Pancreas (tissue), 10 donors: ENCODE measurements at regions not wholly inside any gene's neighbourhood (a gene's known extent, or its start where the extent isn't known, plus 50 kb on each side); places are given as distances from the start of the nearest gene placed in this dataset.
"Not testable (repeated sequence)": the region's sequence is repeated elsewhere in the genome, so short reads cannot be mapped to it uniquely, and the experiment has no call there.

Source experiments
- ATAC-seq, 4 donors: fragments of 200-7000 bp; cut with Tn5 transposase; one replicate each; pipeline versions ENCODE4 v1.8.0 to v1.9.1; 2020; ENCODE audit warnings: mild to moderate bottlenecking in 4 of 4, moderate library complexity in 4 of 4
- DNase-seq, 6 donors: peaks; one replicate each; pipeline ENCODE4 v3.0.0-alpha.2; 2020
- FAIRE-seq: peaks from 2 replicates; lab custom pipeline; 2012; peaks lifted over from hg19 to GRCh38; lab: Jason Lieb, UNC
- H3K27ac ChIP-seq, 4 donors: fragments of 200-600 bp; sonication (generic); 1 replicate in 3 of 4; 2 replicates in 1 of 4; pipeline versions ENCODE4 v1.5.0 to v1.8.0; 2020
- H3K27me3 ChIP-seq, 4 donors: fragments of 200-600 bp; one replicate each; pipeline ENCODE4 v1.8.0; 2021
- H3K36me3 ChIP-seq, 3 donors: fragments of 200-600 bp; sonication (generic) in 1 of 3; one replicate each; pipeline versions ENCODE4 v1.5.0 to v1.8.0; 2020 to 2021
- H3K4me1 ChIP-seq, 3 donors: fragments of 200-600 bp; one replicate each; pipeline ENCODE4 v1.8.0; 2021
- H3K4me3 ChIP-seq, 4 donors: fragments of 200-600 bp; sonication (generic) in 2 of 4; one replicate each; pipeline versions ENCODE4 v1.5.0 to v1.8.0; 2020 to 2021
- H3K9me3 ChIP-seq, 4 donors: fragments of 200-600 bp; one replicate each; pipeline ENCODE4 v1.8.0; 2021
- WGBS, 2 donors: extraction: QIAGEN DNeasy Blood & Tissue Kit; methylation state at CpG; one replicate each; pipeline ENCODE4 v1.1.7; 2013; 5-methylcytosine and 5-hydroxymethylcytosine counted together
- intact Hi-C, 3 donors: fragments of 100-400 bp; cut with DNase I; formaldehyde crosslinking; loops; one replicate each; pipeline versions ENCODE4 v1.11.1 to v1.14.2; 2022
- TF ChIP-seq, protein P1 (sequence below), 4 donors: fragments of 200-600 bp; sonication (generic) in 3 of 4; IDR thresholded peaks; one replicate each; pipeline versions ENCODE4 v1.5.0 to v1.8.0; 2021; ENCODE audit warnings: antibody characterized with exemption in 4 of 4
- donor health status: healthy with polysubstance abuse.
- donor health status: DM: no; HTN: no; CAD: no; lungs with moderate emphysema.
- donor health status: DM: no; HTN: no; CAD: no.
- donor health status: control.
- donor health status: control.
- donor health status: Bipolar disorder and iron deficiency.
- donor health status: DM: yes; HTN: yes; CAD: no.
- donor health status: DM: no; HTN: no; CAD: no.
- donor health status: DM: no; HTN: no; CAD: no.
- donor health status: DM: yes; HTN: yes; CAD: no.

DNA sequence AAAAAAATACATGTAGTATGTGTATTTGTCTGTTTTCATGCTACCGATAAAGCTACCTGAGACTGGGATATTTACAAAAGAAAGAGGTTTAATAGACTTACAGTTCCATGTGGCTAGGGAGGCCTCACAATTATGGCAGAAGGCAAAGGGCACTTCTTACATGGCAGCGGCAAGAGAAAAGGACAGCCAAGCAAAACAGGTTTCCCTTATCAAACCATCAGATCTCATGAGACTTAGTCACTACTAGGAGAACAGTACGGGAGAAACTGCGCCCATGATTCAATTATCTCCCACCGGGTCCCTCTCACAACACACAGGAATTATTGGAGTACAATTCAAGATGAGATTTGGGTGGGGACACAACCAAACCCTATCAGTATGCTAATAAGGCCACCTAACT, 137.0 kb upstream of the ELOVL6 start:
- no peak for ATAC-seq
- WGBS, 2 donors: 85 to 87% methylated on average over 5 of the region's 5 CpGs

DNA sequence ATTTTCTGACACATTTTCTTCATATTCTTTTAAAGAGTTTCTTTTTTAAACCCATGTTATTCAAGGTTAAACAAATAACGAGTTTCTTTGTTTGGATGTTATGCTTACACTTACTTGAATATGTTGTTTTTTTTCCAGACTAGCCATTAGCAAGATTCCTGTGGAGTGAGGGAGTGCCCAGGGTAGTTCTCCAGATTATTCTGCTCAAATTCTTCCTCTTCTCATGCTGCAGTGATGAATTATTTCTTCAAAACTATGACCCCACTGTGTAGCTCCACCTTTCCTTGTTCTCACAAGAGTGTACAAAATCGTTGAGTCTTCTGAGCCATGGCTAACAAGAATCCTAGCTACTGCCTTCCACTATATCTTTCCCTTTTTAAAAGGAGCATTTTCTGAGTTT, 134.1 kb upstream of the ELOVL6 start:
- no peak for DNase-seq
- no peak for FAIRE-seq
- WGBS, 2 donors: 32 to 47% methylated on average over 2 of the region's 2 CpGs
- Histone ChIP-seq H3K27me3 (no peaks in the 10 kb centered on the region), H3K36me3 (no peaks in the 10 kb centered on the region), H3K4me3 (no peak overlapping the region), H3K9me3 (no peaks in the 10 kb centered on the region), H3K4me1 (no peaks in the 10 kb centered on the region), H3K27ac (no peak overlapping the region)
- no peak for ATAC-seq
- TF ChIP-seq, protein P1, sequence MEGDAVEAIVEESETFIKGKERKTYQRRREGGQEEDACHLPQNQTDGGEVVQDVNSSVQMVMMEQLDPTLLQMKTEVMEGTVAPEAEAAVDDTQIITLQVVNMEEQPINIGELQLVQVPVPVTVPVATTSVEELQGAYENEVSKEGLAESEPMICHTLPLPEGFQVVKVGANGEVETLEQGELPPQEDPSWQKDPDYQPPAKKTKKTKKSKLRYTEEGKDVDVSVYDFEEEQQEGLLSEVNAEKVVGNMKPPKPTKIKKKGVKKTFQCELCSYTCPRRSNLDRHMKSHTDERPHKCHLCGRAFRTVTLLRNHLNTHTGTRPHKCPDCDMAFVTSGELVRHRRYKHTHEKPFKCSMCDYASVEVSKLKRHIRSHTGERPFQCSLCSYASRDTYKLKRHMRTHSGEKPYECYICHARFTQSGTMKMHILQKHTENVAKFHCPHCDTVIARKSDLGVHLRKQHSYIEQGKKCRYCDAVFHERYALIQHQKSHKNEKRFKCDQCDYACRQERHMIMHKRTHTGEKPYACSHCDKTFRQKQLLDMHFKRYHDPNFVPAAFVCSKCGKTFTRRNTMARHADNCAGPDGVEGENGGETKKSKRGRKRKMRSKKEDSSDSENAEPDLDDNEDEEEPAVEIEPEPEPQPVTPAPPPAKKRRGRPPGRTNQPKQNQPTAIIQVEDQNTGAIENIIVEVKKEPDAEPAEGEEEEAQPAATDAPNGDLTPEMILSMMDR (IDR thresholded peaks at IDR 0.05): no peak
- intact Hi-C loops: no loop called here

More for the DNA sequence above, 137.0 kb upstream of the ELOVL6 start:
- Histone ChIP-seq H3K4me3 (no peak overlapping the region), H3K4me1 (no peaks in the 10 kb centered on the region), H3K27ac (no peak overlapping the region), H3K9me3 (no peaks in the 10 kb centered on the region), H3K36me3 (no peaks in the 10 kb centered on the region), H3K27me3 (peaks cover 0 to 5% (median 0%) of the 10 kb centered on the region in 4 donors)
- intact Hi-C loops: no loop called here
- TF ChIP-seq, protein P1 (IDR thresholded peaks at IDR 0.05): no peak
- DNase-seq: no peak
- no peak for FAIRE-seq

DNA sequence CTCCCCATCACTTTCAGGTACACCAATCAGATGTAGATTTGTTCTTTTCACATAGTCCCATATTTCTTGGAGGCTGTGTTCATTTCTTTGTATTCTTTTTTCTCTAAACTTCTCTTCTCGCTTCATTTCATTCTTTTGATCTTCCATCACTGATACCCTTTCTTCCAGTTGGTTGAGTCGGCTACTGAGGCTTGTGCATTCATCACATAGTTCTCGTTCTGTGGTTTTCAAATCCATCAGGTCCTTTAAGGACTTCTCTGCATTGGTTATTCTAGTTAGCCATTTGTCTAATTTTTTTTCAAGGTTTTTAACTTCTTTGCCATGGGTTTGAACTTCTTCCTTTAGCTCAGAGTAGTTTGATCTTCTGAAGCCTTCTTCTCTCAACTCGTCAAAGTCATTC, 128.0 kb upstream of the ELOVL6 start:
- FAIRE-seq: not testable (repeated sequence)

DNA sequence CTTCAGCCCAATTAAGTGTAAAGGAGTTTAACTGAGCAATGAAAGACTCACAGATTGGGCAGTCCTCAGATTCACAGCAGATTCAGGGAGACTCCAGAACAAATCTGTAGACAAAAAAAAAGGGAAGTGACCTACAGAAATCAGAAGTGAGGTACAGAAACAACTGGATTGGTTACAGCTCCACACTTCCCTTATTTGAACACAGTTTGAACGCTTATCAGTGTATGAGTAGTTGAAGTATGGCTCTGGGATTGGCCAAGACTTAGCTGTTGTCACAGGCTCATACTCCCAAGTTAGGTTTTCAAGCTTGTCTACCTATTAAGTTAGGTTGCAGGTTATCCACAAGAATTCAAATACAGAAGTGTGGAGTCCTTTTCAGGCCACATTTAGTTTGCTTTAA, 112.4 kb upstream of the ELOVL6 start:
- ATAC-seq (no peak), DNase-seq (no peak), FAIRE-seq (no peak)
- Histone ChIP-seq H3K4me1 (no peaks in the 10 kb centered on the region), H3K27ac (no peak overlapping the region), H3K9me3 (no peaks in the 10 kb centered on the region), H3K4me3 (no peak overlapping the region), H3K36me3 (no peaks in the 10 kb centered on the region), H3K27me3 (no peaks in the 10 kb centered on the region)
- intact Hi-C loops: no loop called here
- WGBS, 2 donors: 42 to 86% methylated on average over 1 of the region's 1 CpG
- TF ChIP-seq, protein P1 (IDR thresholded peaks at IDR 0.05): no peak

More for the DNA sequence above, 128.0 kb upstream of the ELOVL6 start:
- H3K27me3 ChIP-seq, H3K36me3 ChIP-seq, DNase-seq, H3K27ac ChIP-seq, H3K4me3 ChIP-seq, intact Hi-C loops, ATAC-seq, H3K4me1 ChIP-seq, H3K9me3 ChIP-seq: not testable (repeated sequence)
- WGBS, 2 donors: 61 to 69% methylated on average over 4 of the region's 4 CpGs

DNA sequence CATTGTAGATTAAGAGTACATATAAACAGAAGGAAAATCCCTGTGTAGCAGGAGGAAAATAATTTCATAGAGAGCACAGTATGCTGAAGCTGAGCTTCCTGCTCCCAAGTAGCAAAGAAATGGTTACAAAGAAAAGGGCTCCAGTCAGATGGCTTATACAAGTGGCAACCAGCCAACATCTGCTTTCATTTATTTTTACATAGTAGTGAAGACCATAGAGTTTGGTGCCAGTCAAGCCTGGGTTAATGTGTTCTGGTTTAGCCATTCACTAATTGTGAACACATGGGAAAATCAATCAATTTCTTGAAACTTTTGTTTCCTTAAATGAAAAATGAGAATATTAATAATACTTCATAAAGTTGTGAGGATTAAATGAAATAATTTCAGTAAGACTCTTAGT, 111.3 kb upstream of the ELOVL6 start:
- H3K4me3 ChIP-seq: no peak overlapping the region
- ATAC-seq (no peak), DNase-seq (no peak), FAIRE-seq (no peak)
- no peaks in the 10 kb centered on the region for H3K27me3 ChIP-seq
- no peaks in the 10 kb centered on the region for H3K36me3 ChIP-seq
- no peaks in the 10 kb centered on the region for H3K4me1 ChIP-seq
- no peak overlapping the region for H3K27ac ChIP-seq
- no peaks in the 10 kb centered on the region for H3K9me3 ChIP-seq
- intact Hi-C loops: no loop called here
- TF ChIP-seq, protein P1 (IDR thresholded peaks at IDR 0.05): no peak

DNA sequence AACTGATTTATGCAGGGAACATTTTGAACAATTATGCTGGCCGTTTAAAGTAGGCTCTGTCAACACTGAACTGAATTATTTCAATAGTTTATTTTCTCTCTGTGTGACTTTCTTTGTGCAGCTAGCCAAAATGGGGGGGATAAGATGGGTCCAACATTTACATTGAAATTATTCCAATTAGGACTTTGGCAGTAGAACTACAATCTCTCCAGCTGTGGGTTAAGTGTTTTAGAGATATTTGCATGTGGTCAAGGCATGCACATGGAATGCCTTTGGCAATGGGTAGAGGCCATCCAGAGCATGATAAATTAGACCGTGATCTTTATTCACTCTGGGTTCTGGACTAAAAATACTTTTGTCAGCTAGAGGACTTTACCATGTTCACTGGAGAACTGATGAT, 107.9 kb upstream of the ELOVL6 start:
- FAIRE-seq (no peak), ATAC-seq (no peak), DNase-seq (no peak)
- H3K27me3 ChIP-seq: no peaks in the 10 kb centered on the region
- H3K4me1 ChIP-seq: no peaks in the 10 kb centered on the region
- TF ChIP-seq, protein P1 (IDR thresholded peaks at IDR 0.05): no peak
- 30% methylated on average over 2 of the region's 2 CpGs for WGBS, 2 donors
- no peak overlapping the region for H3K27ac ChIP-seq
- intact Hi-C loops: no loop called here
- no peaks in the 10 kb centered on the region for H3K9me3 ChIP-seq
- no peak overlapping the region for H3K4me3 ChIP-seq
- H3K36me3 ChIP-seq: no peaks in the 10 kb centered on the region
